CD4-positive, alpha-beta memory T cell (primary cell): ENCODE measurements at regions not wholly inside any gene's neighbourhood (a gene's known extent, or its start where the extent isn't known, plus 50 kb on each side); places are given as distances from the start of the nearest gene placed in this dataset.

Experiments used
- CTCF ChIA-PET: fragments of 350-600 bp; sonication (Branson Sonifier 250); formaldehyde crosslinking; loops from one replicate; lab custom pipeline; 2021; ENCODE audit warnings: inconsistent platforms; ENCODE audit not compliant: partially characterized antibody; lab: Charles Lee
- POLR2A ChIA-PET: fragments of 350-600 bp; sonication (Branson Sonifier 250); formaldehyde crosslinking; loops from one replicate; lab custom pipeline; 2021; ENCODE audit not compliant: partially characterized antibody; lab: Charles Lee
- DNase-seq, 5 donors: peaks; one replicate each; pipeline versions ENCODE4 v3.0.0 to v3.0.0-alpha.2; 2020 to 2022; ENCODE audit warnings: mixed read lengths in 1 of 5
- H3K27ac ChIP-seq: one replicate; pipeline ENCODE4 v1.7.0; 2013; ENCODE audit warnings: low read depth, low read length
- H3K27me3 ChIP-seq: 2 replicates; pipeline ENCODE4 v1.7.0; 2013; ENCODE audit warnings: mild to moderate bottlenecking, low read length, moderate library complexity; ENCODE audit not compliant: insufficient read depth
- H3K36me3 ChIP-seq: 2 replicates; pipeline ENCODE4 v1.7.0; 2013; ENCODE audit warnings: mild to moderate bottlenecking, low read length, moderate library complexity; ENCODE audit not compliant: insufficient read depth
- H3K4me1 ChIP-seq: 2 replicates; pipeline ENCODE4 v1.7.0; 2013; ENCODE audit warnings: mild to moderate bottlenecking, low read length, moderate library complexity; ENCODE audit not compliant: insufficient read depth
- H3K4me3 ChIP-seq, 2 donors: one replicate each; pipeline ENCODE4 v1.7.0; 2013; ENCODE audit warnings: low read length in 2 of 2, mild to moderate bottlenecking in 1 of 2
- H3K9me3 ChIP-seq, 2 donors: one replicate each; pipeline ENCODE4 v1.7.0; 2013; ENCODE audit warnings: low read length in 2 of 2, control low read depth in 1 of 2; ENCODE audit not compliant: control insufficient read depth in 1 of 2
- H3K27ac Mint-ChIP-seq, 7 donors: one replicate each; pipeline ENCODE4 v1.8.0; 2020 to 2021; ENCODE audit warnings: mixed read lengths in 7 of 7, mild to moderate bottlenecking in 6 of 7, inconsistent platforms in 3 of 7, moderate library complexity in 3 of 7
- H3K27me3 Mint-ChIP-seq, 2 donors: one replicate each; pipeline ENCODE4 v1.8.0; 2020 to 2021; ENCODE audit warnings: mixed read lengths in 2 of 2
- H3K36me3 Mint-ChIP-seq, 2 donors: one replicate each; pipeline ENCODE4 v1.8.0; 2020 to 2021; ENCODE audit warnings: mixed read lengths in 2 of 2, inconsistent platforms in 1 of 2, mild to moderate bottlenecking in 1 of 2
- H3K4me1 Mint-ChIP-seq, 4 donors: one replicate each; pipeline ENCODE4 v1.8.0; 2020 to 2021; ENCODE audit warnings: mixed read lengths in 4 of 4, mild to moderate bottlenecking in 1 of 4
- H3K4me3 Mint-ChIP-seq, 8 donors: one replicate each; pipeline ENCODE4 v1.8.0; 2020 to 2021; ENCODE audit warnings: mixed read lengths in 8 of 8, mild to moderate bottlenecking in 7 of 8, moderate library complexity in 6 of 8, inconsistent platforms in 3 of 8
- H3K9me3 Mint-ChIP-seq, 8 donors: one replicate each; pipeline ENCODE4 v1.8.0; 2020 to 2021; ENCODE audit warnings: mixed read lengths in 8 of 8, mild to moderate bottlenecking in 5 of 8, inconsistent platforms in 3 of 8, moderate library complexity in 1 of 8
- intact Hi-C: fragments of 100-400 bp; cut with micrococcal nuclease; formaldehyde crosslinking; loops from one replicate; pipeline ENCODE4 v1.15.1; 2023

- ChIA-PET CTCF (no interaction called here), POLR2A (no interaction called here)
- Mint-ChIP-seq H3K4me3 (no peak overlapping the region), H3K36me3 (no peaks in the 10 kb centered on the region), H3K9me3 (no peaks in the 10 kb centered on the region), H3K27me3 (peaks cover 4 to 7% of the 10 kb centered on the region in 2 donors), H3K27ac (no peak overlapping the region), H3K4me1 (no peaks in the 10 kb centered on the region)
- H3K36me3 ChIP-seq, result no peaks in the 10 kb centered on the region
- no peaks in the 10 kb centered on the region for H3K4me1 ChIP-seq
- H3K27me3 ChIP-seq, result no peaks in the 10 kb centered on the region
- H3K4me3 ChIP-seq, result no peak overlapping the region
- DNase-seq, result no peak
- H3K9me3 ChIP-seq, result no peaks in the 10 kb centered on the region
- H3K27ac ChIP-seq, result no peak overlapping the region
- intact Hi-C loops, result no loop called here
These were observed 260.1 kb upstream of the HABP2 start for GRCh38 chr10:113292743-113293142.

- intact Hi-C loops, result no loop called here
- Mint-ChIP-seq H3K27me3 (peaks cover 4 to 8% of the 10 kb centered on the region in 2 donors), H3K36me3 (no peaks in the 10 kb centered on the region), H3K9me3 (no peaks in the 10 kb centered on the region), H3K4me3 (no peak overlapping the region), H3K4me1 (no peaks in the 10 kb centered on the region), H3K27ac (no peak overlapping the region)
- Histone ChIP-seq H3K36me3 (no peaks in the 10 kb centered on the region), H3K4me3 (no peak overlapping the region), H3K4me1 (no peaks in the 10 kb centered on the region), H3K27ac (no peak overlapping the region), H3K27me3 (no peaks in the 10 kb centered on the region), H3K9me3 (no peaks in the 10 kb centered on the region)
- ChIA-PET CTCF (no interaction called here), POLR2A (no interaction called here)
- DNase-seq, result no peak
These were observed 259.7 kb upstream of the HABP2 start for GRCh38 chr10:113293167-113293566.

- H3K27me3 ChIP-seq, result peaks cover 3% of the 10 kb centered on the region
- intact Hi-C loops, result no loop called here
- no peak overlapping the region for H3K4me3 Mint-ChIP-seq
- H3K36me3 ChIP-seq, result no peaks in the 10 kb centered on the region
- H3K27ac Mint-ChIP-seq, result no peak overlapping the region
- ChIA-PET POLR2A (no interaction called here), CTCF (no interaction called here)
- H3K27ac ChIP-seq, result no peak overlapping the region
- H3K4me1 ChIP-seq, result no peaks in the 10 kb centered on the region
- no peak overlapping the region for H3K4me3 ChIP-seq
- H3K36me3 Mint-ChIP-seq, result no peaks in the 10 kb centered on the region
- no peaks in the 10 kb centered on the region for H3K9me3 Mint-ChIP-seq
- H3K27me3 Mint-ChIP-seq, result peaks cover 13 to 18% of the 10 kb centered on the region in 2 donors
- no peaks in the 10 kb centered on the region for H3K4me1 Mint-ChIP-seq
- no peak for DNase-seq
- H3K9me3 ChIP-seq, result no peaks in the 10 kb centered on the region
These were observed 258.0 kb upstream of the HABP2 start for GRCh38 chr10:113294868-113295267.

GRCh38 chr10:113297226-113297625, 255.6 kb upstream of the HABP2 start:
- CTCF ChIA-PET, result no interaction called here
- H3K4me3 Mint-ChIP-seq, result no peak overlapping the region
- H3K36me3 ChIP-seq, result no peaks in the 10 kb centered on the region
- H3K4me1 Mint-ChIP-seq, result no peaks in the 10 kb centered on the region
- H3K27me3 Mint-ChIP-seq, result peaks cover 17 to 19% of the 10 kb centered on the region in 2 donors
- H3K27me3 ChIP-seq, result peaks cover 3% of the 10 kb centered on the region
- no peaks in the 10 kb centered on the region for H3K9me3 Mint-ChIP-seq
- H3K4me3 ChIP-seq, result no peak overlapping the region
- intact Hi-C loops, result no loop called here
- no peaks in the 10 kb centered on the region for H3K4me1 ChIP-seq
- H3K9me3 ChIP-seq, result no peaks in the 10 kb centered on the region
- POLR2A ChIA-PET, result no interaction called here
- H3K27ac ChIP-seq, result no peak overlapping the region
- no peak for DNase-seq
- no peak overlapping the region for H3K27ac Mint-ChIP-seq
- no peaks in the 10 kb centered on the region for H3K36me3 Mint-ChIP-seq

GRCh38 chr10:113298616-113299015, 254.2 kb upstream of the HABP2 start:
- no peaks in the 10 kb centered on the region for H3K4me1 Mint-ChIP-seq
- no peaks in the 10 kb centered on the region for H3K9me3 Mint-ChIP-seq
- Histone ChIP-seq H3K27me3 (peaks cover 3% of the 10 kb centered on the region), H3K36me3 (no peaks in the 10 kb centered on the region), H3K9me3 (no peaks in the 10 kb centered on the region), H3K4me1 (no peaks in the 10 kb centered on the region), H3K27ac (no peak overlapping the region), H3K4me3 (no peak overlapping the region)
- H3K27ac Mint-ChIP-seq, result no peak overlapping the region
- H3K36me3 Mint-ChIP-seq, result no peaks in the 10 kb centered on the region
- POLR2A ChIA-PET, result no interaction called here
- H3K4me3 Mint-ChIP-seq, result no peak overlapping the region
- DNase-seq, result no peak
- H3K27me3 Mint-ChIP-seq, result peaks cover 17 to 19% of the 10 kb centered on the region in 2 donors
- intact Hi-C loops, result no loop called here
- CTCF ChIA-PET, result no interaction called here

- no peak for DNase-seq
- Mint-ChIP-seq H3K27me3 (peaks cover 17 to 19% of the 10 kb centered on the region in 2 donors), H3K4me1 (no peaks in the 10 kb centered on the region), H3K9me3 (no peaks in the 10 kb centered on the region), H3K27ac (no peak overlapping the region), H3K36me3 (no peaks in the 10 kb centered on the region), H3K4me3 (no peak overlapping the region)
- no peaks in the 10 kb centered on the region for H3K9me3 ChIP-seq
- intact Hi-C loops, result no loop called here
- no peaks in the 10 kb centered on the region for H3K36me3 ChIP-seq
- H3K4me3 ChIP-seq, result no peak overlapping the region
- ChIA-PET CTCF (no interaction called here), POLR2A (no interaction called here)
- H3K27ac ChIP-seq, result no peak overlapping the region
- H3K4me1 ChIP-seq, result no peaks in the 10 kb centered on the region
- peaks cover 3% of the 10 kb centered on the region for H3K27me3 ChIP-seq
These were observed 252.7 kb upstream of the HABP2 start for GRCh38 chr10:113300201-113300600.

- H3K9me3 Mint-ChIP-seq, result no peaks in the 10 kb centered on the region
- Histone ChIP-seq H3K27ac (no peak overlapping the region), H3K9me3 (no peaks in the 10 kb centered on the region), H3K4me1 (no peaks in the 10 kb centered on the region), H3K4me3 (no peak overlapping the region), H3K36me3 (no peaks in the 10 kb centered on the region), H3K27me3 (peaks cover 3% of the 10 kb centered on the region)
- DNase-seq, result no peak
- H3K27me3 Mint-ChIP-seq, result peaks cover 17 to 19% of the 10 kb centered on the region in 2 donors
- ChIA-PET POLR2A (no interaction called here), CTCF (no interaction called here)
- no peaks in the 10 kb centered on the region for H3K4me1 Mint-ChIP-seq
- intact Hi-C loops, result no loop called here
- H3K36me3 Mint-ChIP-seq, result no peaks in the 10 kb centered on the region
- H3K4me3 Mint-ChIP-seq, result no peak overlapping the region
- no peak overlapping the region for H3K27ac Mint-ChIP-seq
These were observed 252.2 kb upstream of the HABP2 start for GRCh38 chr10:113300617-113301016.

- no peaks in the 10 kb centered on the region for H3K4me1 ChIP-seq
- no peak overlapping the region for H3K4me3 ChIP-seq
- no peaks in the 10 kb centered on the region for H3K9me3 ChIP-seq
- no peak for DNase-seq
- no peak overlapping the region for H3K27ac Mint-ChIP-seq
- H3K36me3 ChIP-seq, result no peaks in the 10 kb centered on the region
- ChIA-PET POLR2A (no interaction called here), CTCF (no interaction called here)
- H3K4me3 Mint-ChIP-seq, result no peak overlapping the region
- H3K9me3 Mint-ChIP-seq, result no peaks in the 10 kb centered on the region
- H3K4me1 Mint-ChIP-seq, result no peaks in the 10 kb centered on the region
- intact Hi-C loops, result no loop called here
- no peaks in the 10 kb centered on the region for H3K36me3 Mint-ChIP-seq
- H3K27me3 ChIP-seq, result peaks cover 3% of the 10 kb centered on the region
- no peak overlapping the region for H3K27ac ChIP-seq
- peaks cover 17 to 22% of the 10 kb centered on the region in 2 donors for H3K27me3 Mint-ChIP-seq
These were observed 251.4 kb upstream of the HABP2 start for GRCh38 chr10:113301342-113301984.
